HAP-1 (cell line): ENCODE measurements at regions not wholly inside any gene's neighbourhood (a gene's known extent, or its start where the extent isn't known, plus 50 kb on each side); places are given as distances from the start of the nearest gene placed in this dataset.

Experiments used
- DNase-seq, 2 experiments: peaks; one replicate each; pipeline ENCODE4 v3.0.0-alpha.2; 2016 to 2020; ENCODE audit warnings: low spot score in 2 of 2
- H3K27me3 ChIP-seq: fragments of 250-450 bp; sonication (Bioruptor Pico); 2 replicates; pipeline ENCODE4 v1.5.1; 2020; ENCODE audit warnings: low read depth, mild to moderate bottlenecking, moderate library complexity
- H3K36me3 ChIP-seq: fragments of 250-450 bp; sonication (Bioruptor Pico); replicated peaks from 2 replicates; pipeline ENCODE4 v1.5.1; 2020; ENCODE audit warnings: mild to moderate bottlenecking
- H3K4me1 ChIP-seq: fragments of 250-450 bp; sonication (Bioruptor Pico); 2 replicates; pipeline ENCODE4 v1.5.1; 2020; ENCODE audit warnings: mild to moderate bottlenecking
- H3K4me3 ChIP-seq: fragments of 250-450 bp; sonication (Bioruptor Pico); 2 replicates; pipeline ENCODE4 v1.5.1; 2020; ENCODE audit warnings: mild to moderate bottlenecking, moderate library complexity
- H3K9me3 ChIP-seq: fragments of 250-450 bp; sonication (Bioruptor Pico); 2 replicates; pipeline ENCODE4 v1.5.1; 2020; ENCODE audit warnings: mild to moderate bottlenecking, moderate library complexity
- in situ Hi-C: fragments of 300-500 bp; cut with MboI; formaldehyde crosslinking; loops from 3 replicates; pipeline ENCODE4 v1.14.3; 2020; ENCODE audit warnings: low sequenced_read_pairs, inconsistent platforms, mixed read lengths

GRCh38 chr10:108399465-108399864 is 1235.0 kb upstream of the SORCS1 start:
- DNase-seq = no peak
- H3K4me1 ChIP-seq = no peaks in the 10 kb centered on the region
- in situ Hi-C loops = no loop called here
- H3K27me3 ChIP-seq = 0 out of 2 replicates have a peak, but pooled peaks cover 3% of the 10 kb centered on the region
- no peaks in the 10 kb centered on the region for H3K9me3 ChIP-seq
- H3K4me3 ChIP-seq = no peak overlapping the region
- no peaks in the 10 kb centered on the region for H3K36me3 ChIP-seq

GRCh38 chr10:108393089-108393488 is 1228.6 kb upstream of the SORCS1 start:
- Histone ChIP-seq H3K36me3 (no peaks in the 10 kb centered on the region), H3K4me3 (no peak overlapping the region), H3K9me3 (no peaks in the 10 kb centered on the region), H3K4me1 (no peaks in the 10 kb centered on the region), H3K27me3 (peaks cover 3% of the 10 kb centered on the region; the same call in 1 of the 2 replicates)
- no peak for DNase-seq
- in situ Hi-C loops = no loop called here

GRCh38 chr10:108392286-108392685 is 1227.8 kb upstream of the SORCS1 start:
- no peak overlapping the region for H3K4me3 ChIP-seq
- no peaks in the 10 kb centered on the region for H3K9me3 ChIP-seq
- no peak for DNase-seq
- in situ Hi-C loops = no loop called here
- H3K4me1 ChIP-seq = no peaks in the 10 kb centered on the region
- no peaks in the 10 kb centered on the region for H3K36me3 ChIP-seq
- peaks cover 3% of the 10 kb centered on the region; the same call in 1 of the 2 replicates for H3K27me3 ChIP-seq

GRCh38 chr10:108388706-108389105 is 1224.2 kb upstream of the SORCS1 start:
- H3K27me3 ChIP-seq = no peaks in the 10 kb centered on the region; the same call in 1 of the 2 replicates
- in situ Hi-C loops = no loop called here
- no peaks in the 10 kb centered on the region for H3K4me1 ChIP-seq
- no peaks in the 10 kb centered on the region for H3K36me3 ChIP-seq
- DNase-seq = no peak
- no peaks in the 10 kb centered on the region for H3K9me3 ChIP-seq
- H3K4me3 ChIP-seq = no peak overlapping the region

GRCh38 chr10:108385963-108386362 is 1221.5 kb upstream of the SORCS1 start:
- H3K4me3 ChIP-seq = no peak overlapping the region
- no peak for DNase-seq
- no peaks in the 10 kb centered on the region; the same call in 1 of the 2 replicates for H3K27me3 ChIP-seq
- no peaks in the 10 kb centered on the region for H3K9me3 ChIP-seq
- H3K36me3 ChIP-seq = no peaks in the 10 kb centered on the region
- in situ Hi-C loops = no loop called here
- H3K4me1 ChIP-seq = no peaks in the 10 kb centered on the region

GRCh38 chr10:108384378-108384777 is 1219.9 kb upstream of the SORCS1 start:
- DNase-seq = no peak
- Histone ChIP-seq H3K36me3 (no peaks in the 10 kb centered on the region), H3K4me1 (no peaks in the 10 kb centered on the region), H3K27me3 (no peaks in the 10 kb centered on the region), H3K9me3 (no peaks in the 10 kb centered on the region), H3K4me3 (no peak overlapping the region)
- in situ Hi-C loops = no loop called here

- no peaks in the 10 kb centered on the region for H3K27me3 ChIP-seq
- no peaks in the 10 kb centered on the region for H3K9me3 ChIP-seq
- no peaks in the 10 kb centered on the region for H3K4me1 ChIP-seq
- DNase-seq = no peak
- H3K4me3 ChIP-seq = no peak overlapping the region
- H3K36me3 ChIP-seq = no peaks in the 10 kb centered on the region
- in situ Hi-C loops = no loop called here
These were observed 1214.3 kb upstream of the SORCS1 start for GRCh38 chr10:108378779-108379178.

- Histone ChIP-seq H3K27me3 (no peaks in the 10 kb centered on the region), H3K9me3 (no peaks in the 10 kb centered on the region), H3K4me3 (no peak overlapping the region), H3K36me3 (no peaks in the 10 kb centered on the region), H3K4me1 (no peaks in the 10 kb centered on the region)
- in situ Hi-C loops = no loop called here
- DNase-seq = no peak
These were observed 1211.2 kb upstream of the SORCS1 start for GRCh38 chr10:108375691-108376090.

GRCh38 chr10:108374991-108375390 is 1210.5 kb upstream of the SORCS1 start:
- in situ Hi-C loops = no loop called here
- Histone ChIP-seq H3K36me3 (no peaks in the 10 kb centered on the region), H3K9me3 (no peaks in the 10 kb centered on the region), H3K4me1 (no peaks in the 10 kb centered on the region), H3K27me3 (no peaks in the 10 kb centered on the region), H3K4me3 (no peak overlapping the region)
- no peak for DNase-seq

- no peaks in the 10 kb centered on the region for H3K9me3 ChIP-seq
- H3K27me3 ChIP-seq = no peaks in the 10 kb centered on the region
- no peaks in the 10 kb centered on the region for H3K4me1 ChIP-seq
- H3K36me3 ChIP-seq = no peaks in the 10 kb centered on the region
- H3K4me3 ChIP-seq = no peak overlapping the region
- DNase-seq = no peak
- in situ Hi-C loops = no loop called here
These were observed 1201.0 kb upstream of the SORCS1 start for GRCh38 chr10:108365541-108365940.

GRCh38 chr10:108363576-108363975 is 1199.1 kb upstream of the SORCS1 start:
- DNase-seq = no peak
- H3K27me3 ChIP-seq = no peaks in the 10 kb centered on the region
- H3K9me3 ChIP-seq = no peaks in the 10 kb centered on the region
- no peak overlapping the region for H3K4me3 ChIP-seq
- in situ Hi-C loops = no loop called here
- H3K36me3 ChIP-seq = no peaks in the 10 kb centered on the region
- H3K4me1 ChIP-seq = no peaks in the 10 kb centered on the region

- in situ Hi-C loops = no loop called here
- no peak for DNase-seq
- no peaks in the 10 kb centered on the region for H3K9me3 ChIP-seq
These were observed 1198.5 kb upstream of the SORCS1 start for GRCh38 chr10:108362961-108363360.

GRCh38 chr10:108362296-108362695 is 1197.8 kb upstream of the SORCS1 start:
- Histone ChIP-seq H3K4me3 (no peak overlapping the region), H3K27me3 (no peaks in the 10 kb centered on the region), H3K9me3 (no peaks in the 10 kb centered on the region), H3K36me3 (no peaks in the 10 kb centered on the region), H3K4me1 (no peaks in the 10 kb centered on the region)
- DNase-seq = no peak
- in situ Hi-C loops = no loop called here

More at GRCh38 chr10:108362961-108363360, 1198.5 kb upstream of the SORCS1 start:
- Histone ChIP-seq H3K36me3 (no peaks in the 10 kb centered on the region), H3K27me3 (no peaks in the 10 kb centered on the region), H3K4me3 (no peak overlapping the region), H3K4me1 (no peaks in the 10 kb centered on the region)

GRCh38 chr10:108360187-108360586 is 1195.7 kb upstream of the SORCS1 start:
- Histone ChIP-seq H3K4me1 (no peaks in the 10 kb centered on the region), H3K27me3 (no peaks in the 10 kb centered on the region; the same call in 1 of the 2 replicates), H3K9me3 (no peaks in the 10 kb centered on the region), H3K36me3 (no peaks in the 10 kb centered on the region), H3K4me3 (no peak overlapping the region)
- no peak for DNase-seq
- in situ Hi-C loops = no loop called here

GRCh38 chr10:108358912-108359311 is 1194.4 kb upstream of the SORCS1 start:
- Histone ChIP-seq H3K4me1 (no peaks in the 10 kb centered on the region), H3K36me3 (no peaks in the 10 kb centered on the region), H3K4me3 (no peak overlapping the region), H3K27me3 (no peaks in the 10 kb centered on the region; the same call in 1 of the 2 replicates), H3K9me3 (no peaks in the 10 kb centered on the region)
- DNase-seq = no peak
- in situ Hi-C loops = no loop called here
